Hepatocyte (in vitro differentiated cells): ENCODE measurements at regions not wholly inside any gene's neighbourhood (a gene's known extent, or its start where the extent isn't known, plus 50 kb on each side); places are given as distances from the start of the nearest gene placed in this dataset.

ENCODE experiments used
- DNase-seq: peaks from one replicate; pipeline ENCODE4 v3.0.0-alpha.2; 2016; ENCODE audit warnings: low spot score
- H2AFZ ChIP-seq: fragments of 200-600 bp; sonication (generic); 2 replicates; pipeline ENCODE4 v1.6.0; 2016; ENCODE audit warnings: antibody characterized with exemption, mild to moderate bottlenecking
- H3K27ac ChIP-seq: fragments of 200-600 bp; sonication (generic); 2 replicates; pipeline ENCODE4 v1.5.1; 2016; ENCODE audit warnings: mild to moderate bottlenecking
- H3K27me3 ChIP-seq: fragments of 200-600 bp; sonication (generic); 2 replicates; pipeline ENCODE4 v1.6.1; 2016
- H3K36me3 ChIP-seq: fragments of 200-600 bp; sonication (generic); replicated peaks from 2 replicates; pipeline ENCODE4 v1.5.1; 2016; ENCODE audit warnings: low read depth; ENCODE audit not compliant: insufficient read depth
- H3K4me1 ChIP-seq: fragments of 200-600 bp; sonication (generic); 2 replicates; pipeline ENCODE4 v1.5.1; 2016; ENCODE audit warnings: mild to moderate bottlenecking, moderate library complexity; ENCODE audit not compliant: insufficient read depth
- H3K4me2 ChIP-seq: fragments of 200-600 bp; sonication (generic); 2 replicates; pipeline ENCODE4 v1.6.0; 2016
- H3K4me3 ChIP-seq: fragments of 200-600 bp; sonication (generic); 2 replicates; pipeline ENCODE4 v1.5.1; 2016; ENCODE audit warnings: mild to moderate bottlenecking
- H3K79me2 ChIP-seq: fragments of 200-600 bp; sonication (generic); 2 replicates; pipeline ENCODE4 v1.6.0; 2017; ENCODE audit warnings: mild to moderate bottlenecking
- H3K9me2 ChIP-seq: fragments of 200-600 bp; sonication (generic); replicated peaks from 2 replicates; pipeline ENCODE4 v1.6.0; 2017; ENCODE audit warnings: mild to moderate bottlenecking; ENCODE audit not compliant: insufficient read depth
- H3K9me3 ChIP-seq: fragments of 200-600 bp; sonication (generic); 2 replicates; pipeline ENCODE4 v1.5.1; 2016; ENCODE audit warnings: low read depth, mild to moderate bottlenecking
- H4K20me1 ChIP-seq: fragments of 200-600 bp; sonication (generic); 2 replicates; pipeline ENCODE4 v1.6.0; 2016; ENCODE audit warnings: mild to moderate bottlenecking; ENCODE audit not compliant: insufficient read depth, poor library complexity, severe bottlenecking
- EZH2 ChIP-seq: fragments of 200-600 bp; sonication (generic); IDR thresholded peaks from 2 replicates; pipeline ENCODE4 v1.6.1; 2016; ENCODE audit warnings: antibody characterized with exemption, mild to moderate bottlenecking, borderline replicate concordance
- EZH2phosphoT487 ChIP-seq: fragments of 200-600 bp; sonication (generic); IDR thresholded peaks from one replicate; pipeline ENCODE4 v1.6.1; 2018; ENCODE audit warnings: antibody characterized with exemption, mild to moderate bottlenecking, low read depth, moderate library complexity; ENCODE audit not compliant: unreplicated experiment, severe bottlenecking
- WGBS: methylation state at CpG from one replicate; pipeline ENCODE4 v1.1.6; 2016; ENCODE audit warnings: low lambda C conversion rate; ENCODE audit errors: missing lambda C conversion rate; 5-methylcytosine and 5-hydroxymethylcytosine counted together
- TF ChIP-seq, protein P1 (sequence below): fragments of 200-600 bp; sonication (generic); IDR thresholded peaks from 2 replicates; pipeline ENCODE4 v1.5.1; 2016; ENCODE audit warnings: antibody characterized with exemption, mild to moderate bottlenecking; ENCODE audit not compliant: poor library complexity

GRCh38 chr17:53668854-53669253, 153.9 kb upstream of the KIF2B start:
- Histone ChIP-seq H3K36me3 (no peaks in the 10 kb centered on the region), H3K4me2 (no peak overlapping the region), H3K79me2 (no peaks in the 10 kb centered on the region), H3K27ac (no peak overlapping the region), H4K20me1 (no peaks in the 10 kb centered on the region), H3K9me3 (no peaks in the 10 kb centered on the region), H3K9me2 (no peaks in the 10 kb centered on the region), H2AFZ (no peak overlapping the region), H3K27me3 (no peaks in the 10 kb centered on the region), H3K4me1 (no peaks in the 10 kb centered on the region), H3K4me3 (no peak overlapping the region)
- 73% methylated on average over 1 of the region's 1 CpG for WGBS
- DNase-seq = no peak
- TF ChIP-seq EZH2 = no peak
- TF ChIP-seq, protein P1, sequence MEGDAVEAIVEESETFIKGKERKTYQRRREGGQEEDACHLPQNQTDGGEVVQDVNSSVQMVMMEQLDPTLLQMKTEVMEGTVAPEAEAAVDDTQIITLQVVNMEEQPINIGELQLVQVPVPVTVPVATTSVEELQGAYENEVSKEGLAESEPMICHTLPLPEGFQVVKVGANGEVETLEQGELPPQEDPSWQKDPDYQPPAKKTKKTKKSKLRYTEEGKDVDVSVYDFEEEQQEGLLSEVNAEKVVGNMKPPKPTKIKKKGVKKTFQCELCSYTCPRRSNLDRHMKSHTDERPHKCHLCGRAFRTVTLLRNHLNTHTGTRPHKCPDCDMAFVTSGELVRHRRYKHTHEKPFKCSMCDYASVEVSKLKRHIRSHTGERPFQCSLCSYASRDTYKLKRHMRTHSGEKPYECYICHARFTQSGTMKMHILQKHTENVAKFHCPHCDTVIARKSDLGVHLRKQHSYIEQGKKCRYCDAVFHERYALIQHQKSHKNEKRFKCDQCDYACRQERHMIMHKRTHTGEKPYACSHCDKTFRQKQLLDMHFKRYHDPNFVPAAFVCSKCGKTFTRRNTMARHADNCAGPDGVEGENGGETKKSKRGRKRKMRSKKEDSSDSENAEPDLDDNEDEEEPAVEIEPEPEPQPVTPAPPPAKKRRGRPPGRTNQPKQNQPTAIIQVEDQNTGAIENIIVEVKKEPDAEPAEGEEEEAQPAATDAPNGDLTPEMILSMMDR = no peak
- no peak for TF ChIP-seq EZH2phosphoT487

- H3K9me3 ChIP-seq = no peaks in the 10 kb centered on the region
- no peak overlapping the region for H3K4me2 ChIP-seq
- H3K27me3 ChIP-seq = no peaks in the 10 kb centered on the region
- H3K4me3 ChIP-seq = no peak overlapping the region
- H3K36me3 ChIP-seq = no peaks in the 10 kb centered on the region
- TF ChIP-seq EZH2phosphoT487 (no peak), EZH2 (no peak)
- TF ChIP-seq, protein P1 = no peak
- no peak overlapping the region for H2AFZ ChIP-seq
- H4K20me1 ChIP-seq = no peaks in the 10 kb centered on the region
- no peaks in the 10 kb centered on the region for H3K4me1 ChIP-seq
- DNase-seq = no peak
- 57% methylated on average over 1 of the region's 1 CpG for WGBS
- H3K79me2 ChIP-seq = no peaks in the 10 kb centered on the region
- H3K27ac ChIP-seq = no peak overlapping the region
- H3K9me2 ChIP-seq = no peaks in the 10 kb centered on the region
Observed at GRCh38 chr17:53662608-53663007, 160.1 kb upstream of the KIF2B start.

GRCh38 chr17:53659181-53659580, 163.5 kb upstream of the KIF2B start:
- Histone ChIP-seq H4K20me1 (no peaks in the 10 kb centered on the region), H3K27me3 (no peaks in the 10 kb centered on the region), H3K4me2 (no peak overlapping the region), H3K4me1 (no peaks in the 10 kb centered on the region), H3K36me3 (no peaks in the 10 kb centered on the region), H3K27ac (no peak overlapping the region), H3K9me3 (no peaks in the 10 kb centered on the region), H2AFZ (no peak overlapping the region), H3K79me2 (no peaks in the 10 kb centered on the region), H3K9me2 (no peaks in the 10 kb centered on the region), H3K4me3 (no peak overlapping the region)
- no peak for DNase-seq
- TF ChIP-seq, protein P1 = no peak
- TF ChIP-seq EZH2 (no peak), EZH2phosphoT487 (no peak)
- WGBS = 79% methylated on average over 1 of the region's 1 CpG

- no peak for TF ChIP-seq EZH2phosphoT487
- TF ChIP-seq, protein P1 = no peak
- no peak for TF ChIP-seq EZH2
- no peaks in the 10 kb centered on the region for H3K79me2 ChIP-seq
Observed at GRCh38 chr17:53655591-53655990, 167.1 kb upstream of the KIF2B start.

More at GRCh38 chr17:53655591-53655990, 167.1 kb upstream of the KIF2B start:
- no peaks in the 10 kb centered on the region for H4K20me1 ChIP-seq
- H3K27me3 ChIP-seq = no peaks in the 10 kb centered on the region
- no peak overlapping the region for H3K27ac ChIP-seq
- H3K4me3 ChIP-seq = no peak overlapping the region
- no peak for DNase-seq
- no peaks in the 10 kb centered on the region for H3K4me1 ChIP-seq
- H3K9me2 ChIP-seq = no peaks in the 10 kb centered on the region
- no peak overlapping the region for H3K4me2 ChIP-seq
- no peaks in the 10 kb centered on the region for H3K36me3 ChIP-seq
- no peak overlapping the region for H2AFZ ChIP-seq
- 74% methylated on average over 1 of the region's 1 CpG for WGBS
- H3K9me3 ChIP-seq = no peaks in the 10 kb centered on the region
